SU-DHL-6 (cell line): ENCODE measurements at regions not wholly inside any gene's neighbourhood (a gene's known extent, or its start where the extent isn't known, plus 50 kb on each side); places are given as distances from the start of the nearest gene placed in this dataset.

Source experiments
- EZH2phosphoT487 ChIP-seq: fragments of 200-600 bp; sonication (generic), shearing (Covaris generic); conservative IDR thresholded peaks from 2 replicates; pipeline ENCODE4 v1.6.1; 2018; ENCODE audit warnings: mild to moderate bottlenecking, antibody characterized with exemption, low read length, moderate library complexity, mixed read lengths
- TF ChIP-seq, protein P1 (sequence below): fragments of 200-600 bp; sonication (generic); IDR thresholded peaks from one replicate; pipeline ENCODE4 v1.5.1; 2017; ENCODE audit warnings: antibody characterized with exemption, mild to moderate bottlenecking, low read length, moderate library complexity; ENCODE audit not compliant: insufficient read depth, poor library complexity, severe bottlenecking

DNA sequence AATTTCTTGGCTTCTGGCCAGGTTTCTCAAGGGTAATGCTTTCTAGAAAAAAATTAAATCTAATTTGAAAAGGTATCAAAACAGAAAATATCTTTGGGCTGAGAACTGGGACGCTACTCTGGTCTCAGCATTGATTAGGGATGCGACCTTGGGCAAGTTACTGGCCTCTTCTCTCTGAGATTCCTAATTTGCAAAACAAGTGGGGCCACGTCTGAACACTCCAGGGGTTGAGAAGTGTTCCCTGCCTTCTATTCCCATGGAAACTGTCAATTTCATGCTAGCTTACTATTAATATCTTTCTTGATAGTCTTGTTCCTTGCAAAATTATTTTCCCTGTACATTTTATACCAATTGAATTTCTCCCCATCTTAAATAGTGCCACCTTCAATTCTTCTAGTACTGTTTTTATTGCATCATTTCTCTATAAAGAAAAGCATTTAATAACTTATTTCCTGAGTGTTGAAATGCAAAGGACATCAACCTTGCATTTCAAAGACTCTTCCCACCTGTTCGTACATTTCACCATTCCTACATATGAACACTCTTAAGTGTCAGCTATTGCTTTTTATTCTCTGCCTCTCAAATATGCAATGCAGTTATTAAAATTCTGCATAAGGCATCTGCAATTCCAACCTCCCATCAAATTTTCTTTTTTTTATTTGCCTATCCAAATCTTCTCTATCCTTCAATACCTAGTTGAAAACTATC is 118.3 kb upstream of the DSEL start:
- no peak for TF ChIP-seq EZH2phosphoT487
- TF ChIP-seq, protein P1, sequence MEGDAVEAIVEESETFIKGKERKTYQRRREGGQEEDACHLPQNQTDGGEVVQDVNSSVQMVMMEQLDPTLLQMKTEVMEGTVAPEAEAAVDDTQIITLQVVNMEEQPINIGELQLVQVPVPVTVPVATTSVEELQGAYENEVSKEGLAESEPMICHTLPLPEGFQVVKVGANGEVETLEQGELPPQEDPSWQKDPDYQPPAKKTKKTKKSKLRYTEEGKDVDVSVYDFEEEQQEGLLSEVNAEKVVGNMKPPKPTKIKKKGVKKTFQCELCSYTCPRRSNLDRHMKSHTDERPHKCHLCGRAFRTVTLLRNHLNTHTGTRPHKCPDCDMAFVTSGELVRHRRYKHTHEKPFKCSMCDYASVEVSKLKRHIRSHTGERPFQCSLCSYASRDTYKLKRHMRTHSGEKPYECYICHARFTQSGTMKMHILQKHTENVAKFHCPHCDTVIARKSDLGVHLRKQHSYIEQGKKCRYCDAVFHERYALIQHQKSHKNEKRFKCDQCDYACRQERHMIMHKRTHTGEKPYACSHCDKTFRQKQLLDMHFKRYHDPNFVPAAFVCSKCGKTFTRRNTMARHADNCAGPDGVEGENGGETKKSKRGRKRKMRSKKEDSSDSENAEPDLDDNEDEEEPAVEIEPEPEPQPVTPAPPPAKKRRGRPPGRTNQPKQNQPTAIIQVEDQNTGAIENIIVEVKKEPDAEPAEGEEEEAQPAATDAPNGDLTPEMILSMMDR, result no peak
